22Rv1 (cell line): ENCODE measurements at regions not wholly inside any gene's neighbourhood (a gene's known extent, or its start where the extent isn't known, plus 50 kb on each side); places are given as distances from the start of the nearest gene placed in this dataset.

Experiments
- CTCF ChIP-seq: fragments of 450-650 bp; IDR thresholded peaks from 2 replicates; pipeline ENCODE4 v1.5.1; 2017; ENCODE audit warnings: mild to moderate bottlenecking
- ZFX ChIP-seq: fragments of 450-650 bp; IDR thresholded peaks from 2 replicates; pipeline ENCODE4 v1.6.1; 2017; ENCODE audit warnings: antibody characterized with exemption, borderline replicate concordance

- no peak for TF ChIP-seq CTCF
- TF ChIP-seq ZFX, result no peak
These were observed 177.9 kb upstream of the TUT7 start for GRCh38 chr9:86531971-86532640.
